ENCODE measurements at regions not wholly inside any gene's neighbourhood (a gene's known extent, or its start where the extent isn't known, plus 50 kb on each side); places are given as distances from the start of the nearest gene placed in this dataset.

GRCh38 chr6:148218542-148219258 lies 123.9 kb upstream of the SASH1 start:
- no peak for DNase-seq

- DNase-seq, result peak; percentile 25
Measured at GRCh38 chr6:148221196-148221979, 121.2 kb upstream of the SASH1 start.

DNA sequence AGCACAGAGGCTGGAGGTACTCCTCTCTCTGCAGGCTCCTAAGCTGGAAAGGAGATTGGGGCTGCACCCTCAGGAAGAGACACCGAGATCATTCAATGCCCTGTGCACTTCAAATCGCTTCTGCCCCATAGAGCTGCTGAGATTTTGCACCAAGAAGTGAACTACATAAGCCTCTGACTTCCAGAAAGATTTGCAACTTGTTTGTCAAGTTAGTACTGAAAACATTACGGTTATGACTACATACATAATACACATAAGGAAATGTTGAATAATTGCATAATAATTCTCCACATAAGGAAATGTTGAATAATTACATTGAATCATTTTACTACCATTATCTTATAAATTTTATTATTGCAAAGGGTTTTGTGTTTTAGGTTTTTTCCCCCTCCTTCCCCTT lies 120.3 kb upstream of the SASH1 start:
- no peak for DNase-seq

- peak; percentile 50 for DNase-seq
Measured at GRCh38 chr6:148222846-148223245, 119.8 kb upstream of the SASH1 start.

GRCh38 chr6:148223424-148223842 lies 119.2 kb upstream of the SASH1 start:
- peak; percentile 86 for DNase-seq

DNA sequence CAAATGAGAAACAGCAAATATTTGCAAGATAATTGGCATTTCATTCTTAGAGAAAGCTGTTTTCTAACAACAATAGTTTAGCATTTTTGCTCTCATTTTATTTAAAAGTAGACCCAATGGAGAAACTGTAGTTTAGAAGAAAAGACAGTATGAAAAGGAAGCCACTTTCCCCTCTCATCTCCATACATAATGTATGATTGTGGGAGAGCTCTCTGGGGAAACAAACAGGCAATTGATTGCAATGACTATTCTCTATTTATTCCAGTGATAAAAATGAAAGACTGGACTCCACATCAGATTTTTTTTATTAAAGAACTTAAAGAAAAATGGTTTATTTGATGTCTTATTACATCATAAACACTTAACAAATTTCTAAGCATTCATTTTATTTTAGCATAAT lies 116.8 kb upstream of the SASH1 start:
- no peak for DNase-seq

DNA sequence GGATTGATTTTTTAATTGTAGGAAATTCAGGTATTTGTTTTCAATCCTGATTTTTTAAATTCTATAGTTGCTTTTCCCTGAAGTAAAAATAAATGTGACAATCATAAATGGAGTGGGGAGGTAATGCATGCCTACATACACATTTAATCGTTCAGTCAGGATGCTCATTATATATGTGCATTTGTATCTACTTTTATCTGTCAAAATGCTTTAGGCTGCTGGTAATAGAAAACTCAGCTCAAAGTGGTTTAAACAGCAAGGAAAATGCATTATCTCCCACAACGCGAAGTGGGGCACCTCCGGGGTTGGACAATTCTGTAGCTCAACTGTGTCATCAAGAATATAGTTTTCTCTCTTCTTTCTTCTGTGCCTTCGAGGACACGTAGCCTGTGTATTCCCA lies 116.4 kb upstream of the SASH1 start:
- DNase-seq, result no peak

GRCh38 chr6:148231572-148231971 lies 111.1 kb upstream of the SASH1 start:
- peak; percentile 91 for DNase-seq

DNA sequence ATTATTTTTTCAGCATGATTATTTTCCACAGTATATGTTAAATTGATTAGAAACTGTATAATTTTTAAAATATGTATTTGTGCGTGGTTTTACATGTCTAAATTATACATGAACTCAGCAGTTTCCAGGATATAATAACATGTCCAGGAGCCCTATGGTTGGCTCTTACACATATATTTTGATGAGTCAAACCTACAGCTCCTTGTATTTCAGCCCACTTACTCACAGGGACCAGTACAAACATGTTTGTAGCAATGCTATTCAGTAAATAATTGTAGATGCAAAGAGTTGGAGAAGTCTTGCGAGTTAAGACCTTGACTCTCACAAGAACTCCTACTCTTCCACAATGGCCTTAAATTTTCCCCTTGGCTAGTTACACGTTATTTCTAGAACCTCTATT lies 107.2 kb upstream of the SASH1 start:
- peak; percentile 29 for DNase-seq

DNA sequence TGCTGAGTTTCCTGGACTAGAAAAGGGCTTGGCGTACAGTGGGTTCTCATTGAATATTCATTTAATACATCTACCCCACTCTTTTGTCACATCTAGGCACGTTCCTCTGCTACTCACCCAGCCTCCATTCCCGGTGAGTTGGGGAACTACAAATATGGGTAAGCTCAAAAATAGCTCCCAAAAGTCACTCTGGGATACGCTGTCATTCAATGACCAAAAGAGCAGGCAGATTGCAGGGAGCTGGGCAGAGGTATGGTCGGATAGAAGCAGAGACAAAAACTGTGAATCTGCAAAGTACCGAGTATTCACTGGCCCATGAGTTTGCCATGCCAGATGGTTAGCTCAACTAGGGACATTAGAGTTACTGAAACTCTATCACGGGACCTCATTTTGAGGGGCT lies 103.9 kb upstream of the SASH1 start:
- DNase-seq, result no peak

DNA sequence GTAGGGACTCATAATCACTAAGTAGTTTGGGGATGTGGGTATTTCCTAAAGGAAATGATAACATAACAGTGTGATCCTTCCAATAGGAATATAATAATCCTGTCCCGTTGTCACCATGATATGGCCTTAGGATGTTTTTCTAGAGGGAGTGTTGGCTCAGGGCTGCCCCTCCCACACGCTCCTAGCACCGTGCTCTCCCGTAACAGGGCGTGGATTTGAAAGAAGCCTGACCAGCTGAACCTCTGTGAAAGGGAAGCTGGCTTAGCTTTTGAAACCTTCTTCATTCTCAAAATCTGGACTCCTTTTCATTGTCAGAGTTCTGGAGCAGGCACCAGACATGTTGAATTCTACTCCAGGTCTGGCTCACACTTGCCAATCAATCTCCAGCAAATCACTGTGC lies 103.4 kb upstream of the SASH1 start:
- no peak for DNase-seq

GRCh38 chr6:148239801-148240460 lies 102.7 kb upstream of the SASH1 start:
- peak; percentile 66 for DNase-seq

GRCh38 chr6:148240461-148240840 lies 102.2 kb upstream of the SASH1 start:
- DNase-seq, result peak; percentile 94

DNA sequence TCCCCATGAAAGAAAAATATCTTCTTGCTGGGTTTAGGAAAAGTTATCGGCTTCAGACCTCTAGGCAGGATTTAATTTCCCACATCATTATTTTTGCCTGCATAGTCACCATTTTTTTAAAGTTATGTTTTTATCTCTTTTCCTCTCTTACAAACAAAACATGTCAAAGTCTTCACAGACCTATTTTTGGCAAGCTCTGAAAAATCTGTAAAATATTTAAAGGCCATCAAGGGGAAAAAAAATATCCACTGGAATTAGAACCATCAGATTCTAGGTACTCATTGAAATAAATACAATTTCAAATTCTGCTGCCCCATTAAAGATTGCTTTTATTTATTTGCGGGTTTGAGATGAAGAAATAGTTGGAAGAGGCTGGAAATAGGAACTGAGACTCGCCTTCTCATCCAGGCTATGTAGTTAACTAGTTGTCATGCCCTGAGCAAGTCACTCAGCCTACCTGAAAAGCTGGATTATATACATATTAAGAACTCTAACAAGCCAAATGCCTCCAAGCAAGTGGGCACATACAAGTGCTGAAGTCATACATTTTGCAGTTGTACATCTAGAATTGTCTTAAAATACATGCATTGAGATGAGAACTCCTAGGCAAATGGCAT lies 101.7 kb upstream of the SASH1 start:
- DNase-seq, result peak; percentile 69

DNA sequence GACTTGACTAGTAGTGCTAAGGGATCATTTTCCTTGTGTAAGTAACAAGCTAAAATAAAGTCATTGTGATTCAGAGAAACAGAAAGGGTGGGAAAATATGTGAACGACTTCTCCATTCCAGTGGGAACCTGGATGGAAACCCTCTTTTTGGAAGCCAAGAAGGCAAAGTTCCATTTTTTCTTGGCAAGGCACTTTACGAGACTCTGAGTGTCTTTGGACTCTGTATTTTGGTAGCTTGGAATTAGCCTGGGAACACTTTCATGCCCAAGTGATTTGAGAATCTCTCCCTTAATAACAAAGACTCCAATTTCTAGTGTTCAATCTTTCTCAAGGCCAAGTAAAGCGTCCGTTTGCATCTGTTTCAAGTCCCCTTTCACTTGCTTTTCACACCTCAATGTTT lies 100.5 kb upstream of the SASH1 start:
- peak; percentile 27 for DNase-seq

GRCh38 chr6:148244217-148244935 lies 98.3 kb upstream of the SASH1 start:
- no peak for DNase-seq

DNA sequence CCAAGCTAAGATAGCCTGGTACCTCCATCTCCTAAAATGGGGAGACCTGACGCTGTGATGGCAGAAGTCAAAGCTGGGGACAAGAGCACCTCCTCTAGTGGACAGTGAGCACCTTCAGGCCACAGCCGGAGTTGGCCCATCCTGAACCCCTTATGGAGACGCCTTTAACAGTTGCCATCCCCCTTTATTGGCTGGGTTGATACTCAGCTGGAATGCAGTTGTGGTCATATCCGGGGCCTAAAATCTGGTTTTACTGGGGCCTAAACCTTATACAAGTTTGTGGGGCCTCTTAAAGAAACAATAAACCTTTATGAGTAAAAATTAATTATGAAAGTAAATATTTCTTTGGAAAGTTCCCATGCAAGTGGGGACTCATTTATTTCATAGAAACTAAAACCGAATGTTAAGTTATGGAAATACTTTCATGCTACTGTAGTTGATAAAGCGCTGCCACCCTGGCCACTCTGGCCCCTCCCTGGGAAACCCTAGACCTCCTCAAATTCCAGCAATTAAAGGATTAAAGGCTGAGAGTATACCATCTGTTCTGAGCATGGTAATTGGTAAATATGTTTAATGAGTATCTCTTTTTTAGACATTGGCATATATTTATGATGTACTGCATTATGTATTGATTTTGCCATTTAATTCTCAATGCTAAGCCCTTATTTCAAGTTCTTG lies 95.1 kb upstream of the SASH1 start:
- DNase-seq, result no peak

- no peak for DNase-seq
Measured at GRCh38 chr6:148249160-148249559, 93.5 kb upstream of the SASH1 start.

DNA sequence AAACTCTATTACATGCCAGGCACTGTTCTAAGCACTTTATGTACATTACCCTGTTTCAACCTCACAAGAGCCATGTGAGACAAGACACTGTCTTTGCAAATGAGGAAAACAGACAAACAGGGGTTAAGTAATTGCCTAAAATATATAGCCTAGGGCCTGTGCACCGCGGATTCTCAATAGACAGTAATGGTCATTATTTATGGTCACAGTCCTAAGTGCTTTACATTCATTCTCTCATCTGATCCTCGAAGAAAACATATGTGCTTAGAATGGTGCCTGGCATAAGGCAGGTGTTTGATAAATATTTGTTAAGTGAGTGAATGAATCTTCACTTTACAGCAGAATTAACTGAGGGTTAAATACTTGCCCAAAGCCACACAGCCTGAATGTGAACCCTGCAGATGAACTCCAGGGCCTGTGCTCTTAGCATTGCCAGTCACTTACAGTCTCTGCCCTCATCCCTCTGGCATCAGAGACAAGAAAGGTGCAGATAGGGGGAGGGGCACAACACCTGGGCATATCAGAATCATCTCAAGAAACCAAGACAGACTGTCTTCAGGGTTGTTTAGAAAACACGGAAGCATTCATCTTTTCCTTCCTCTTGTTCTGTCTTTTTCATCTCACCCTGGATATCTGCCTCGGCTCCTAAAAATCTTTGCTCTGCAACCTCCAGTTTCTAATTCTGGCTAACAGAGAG lies 92.8 kb upstream of the SASH1 start:
- no peak for DNase-seq

DNA sequence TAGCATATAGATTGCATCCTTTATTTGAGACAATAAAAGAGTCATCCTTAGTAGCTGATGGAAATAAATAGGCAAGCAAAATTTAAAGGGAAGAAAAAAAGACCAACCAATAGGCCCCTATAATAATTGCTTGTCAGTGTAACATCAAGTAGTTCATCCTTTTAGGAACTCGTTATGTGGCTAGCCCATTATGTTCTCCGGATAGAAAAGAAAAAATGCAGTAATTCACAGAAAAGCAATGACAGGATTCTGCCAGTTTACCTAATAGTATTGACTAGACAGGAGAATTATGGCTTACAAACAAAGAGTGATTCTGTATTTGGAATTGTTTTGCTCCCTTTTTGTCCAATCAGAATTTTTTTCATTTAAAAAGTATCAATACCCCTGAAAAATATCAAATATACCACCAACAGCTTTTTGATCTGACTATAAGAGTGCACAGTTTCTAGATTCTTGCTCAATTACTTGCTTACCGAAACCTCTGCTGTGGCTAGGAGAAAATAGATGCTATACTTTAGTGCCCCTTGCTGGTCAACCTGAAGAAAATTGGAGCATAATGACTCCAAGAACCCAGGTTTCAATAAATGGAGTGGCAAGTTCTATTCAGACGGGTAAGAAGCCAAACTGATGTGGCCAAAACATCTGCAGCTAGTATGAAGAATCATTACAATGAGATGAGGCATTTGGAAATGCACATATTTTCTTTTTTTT lies 91.5 kb upstream of the SASH1 start:
- peak; percentile 67 for DNase-seq

GRCh38 chr6:148251891-148252290 lies 90.7 kb upstream of the SASH1 start:
- peak; percentile 82 for DNase-seq

Data from fibroblast of skin of back (primary cell).